ENCODE measurements at regions not wholly inside any gene's neighbourhood (a gene's known extent, or its start where the extent isn't known, plus 50 kb on each side); places are given as distances from the start of the nearest gene placed in this dataset.

- DNase-seq (ENCODE audit: extremely low spot score, unreplicated experiment) = peak; percentile 45
- no peaks in the 10 kb centered on the region for H3K9me3 Mint-ChIP-seq
- H3K36me3 Mint-ChIP-seq = no peaks in the 10 kb centered on the region
- no peak for TF ChIP-seq CTCF (conservative IDR thresholded peaks at IDR 0.05)
- no peak overlapping the region for H3K4me3 Mint-ChIP-seq
- H3K27ac Mint-ChIP-seq = no peak overlapping the region
- H3K27me3 Mint-ChIP-seq = peaks cover 11% of the 10 kb centered on the region
- H3K4me1 Mint-ChIP-seq (ENCODE audit: unreplicated experiment) = no peaks in the 10 kb centered on the region
Observed at GRCh38 chr2:97359861-97360584, 229.7 kb downstream of the ANKRD36B start.

GRCh38 chr2:97355887-97356286 is 233.8 kb downstream of the ANKRD36B start:
- Mint-ChIP-seq H3K4me3 (no peak overlapping the region), H3K36me3 (no peaks in the 10 kb centered on the region), H3K9me3 (no peaks in the 10 kb centered on the region), H3K27me3 (peaks cover 21% of the 10 kb centered on the region), H3K27ac (no peak overlapping the region), H3K4me1 (ENCODE audit: unreplicated experiment) (no peaks in the 10 kb centered on the region)
- TF ChIP-seq CTCF (conservative IDR thresholded peaks at IDR 0.05) = no peak
- DNase-seq (ENCODE audit: extremely low spot score, unreplicated experiment) = no peak

GRCh38 chr2:97355176-97355575 is 234.5 kb downstream of the ANKRD36B start:
- H3K4me3 Mint-ChIP-seq = no peak overlapping the region
- no peaks in the 10 kb centered on the region for H3K36me3 Mint-ChIP-seq
- H3K27ac Mint-ChIP-seq = no peak overlapping the region
- H3K4me1 Mint-ChIP-seq (ENCODE audit: unreplicated experiment) = no peaks in the 10 kb centered on the region
- H3K9me3 Mint-ChIP-seq = no peaks in the 10 kb centered on the region
- DNase-seq (ENCODE audit: extremely low spot score, unreplicated experiment) = no peak
- no peak for TF ChIP-seq CTCF (conservative IDR thresholded peaks at IDR 0.05)
- H3K27me3 Mint-ChIP-seq = peaks cover 21% of the 10 kb centered on the region

- Mint-ChIP-seq H3K36me3 (no peaks in the 10 kb centered on the region), H3K27me3 (peaks cover 21% of the 10 kb centered on the region), H3K9me3 (no peaks in the 10 kb centered on the region), H3K4me3 (no peak overlapping the region), H3K27ac (no peak overlapping the region), H3K4me1 (ENCODE audit: unreplicated experiment) (no peaks in the 10 kb centered on the region)
- no peak for TF ChIP-seq CTCF (conservative IDR thresholded peaks at IDR 0.05)
- no peak for DNase-seq (ENCODE audit: extremely low spot score, unreplicated experiment)
Observed at GRCh38 chr2:97354576-97354975, 235.1 kb downstream of the ANKRD36B start.

GRCh38 chr2:97348841-97349240 is 235.9 kb downstream of the ANKRD36 start:
- DNase-seq (ENCODE audit: extremely low spot score, unreplicated experiment) = no peak

More at GRCh38 chr2:97348841-97349240, 235.9 kb downstream of the ANKRD36 start:
- Mint-ChIP-seq H3K27ac (no peak overlapping the region), H3K36me3 (no peaks in the 10 kb centered on the region), H3K4me3 (no peak overlapping the region), H3K4me1 (ENCODE audit: unreplicated experiment) (no peaks in the 10 kb centered on the region), H3K9me3 (no peaks in the 10 kb centered on the region), H3K27me3 (peaks cover 10% of the 10 kb centered on the region)
- TF ChIP-seq CTCF (conservative IDR thresholded peaks at IDR 0.05) = no peak

Measured in type B pancreatic cell (in vitro differentiated cells).